Activated gamma-delta T cell treated with Interleukin-2 at 50 U/mL for 16 hours (primary cell): ENCODE measurements at regions not wholly inside any gene's neighbourhood (a gene's known extent, or its start where the extent isn't known, plus 50 kb on each side); places are given as distances from the start of the nearest gene placed in this dataset.

Source experiments
- DNase-seq: peaks from one replicate; pipeline ENCODE4 v3.0.0-alpha.2; 2020

- no peak for DNase-seq
These were observed 699.8 kb downstream of the GALR1 start for GRCh38 chr18:77949355-77949973.

- no peak for DNase-seq
These were observed 709.6 kb downstream of the GALR1 start for GRCh38 chr18:77959248-77959647.

- DNase-seq = no peak
These were observed 711.3 kb downstream of the GALR1 start for GRCh38 chr18:77960791-77961410.

GRCh38 chr18:77967071-77967470, 717.4 kb downstream of the GALR1 start:
- DNase-seq = no peak

GRCh38 chr18:77967791-77968190, 718.1 kb downstream of the GALR1 start:
- no peak for DNase-seq

- DNase-seq = no peak
These were observed 720.3 kb downstream of the GALR1 start for GRCh38 chr18:77969972-77970371.

GRCh38 chr18:77970814-77971213, 721.2 kb downstream of the GALR1 start:
- DNase-seq = no peak

- DNase-seq = no peak
These were observed 724.1 kb downstream of the GALR1 start for GRCh38 chr18:77973745-77974144.

- DNase-seq = no peak
These were observed 724.7 kb downstream of the GALR1 start for GRCh38 chr18:77974329-77974728.

GRCh38 chr18:77977331-77977730, 727.7 kb downstream of the GALR1 start:
- DNase-seq = no peak

- DNase-seq = no peak
These were observed 730.6 kb downstream of the GALR1 start for GRCh38 chr18:77980275-77980674.

GRCh38 chr18:77981874-77982273, 732.2 kb downstream of the GALR1 start:
- no peak for DNase-seq

- DNase-seq = no peak
These were observed 733.6 kb downstream of the GALR1 start for GRCh38 chr18:77983270-77983669.

- DNase-seq = no peak
These were observed 734.5 kb downstream of the GALR1 start for GRCh38 chr18:77984178-77984577.

- DNase-seq = no peak
These were observed 735.2 kb downstream of the GALR1 start for GRCh38 chr18:77984833-77985232.

- no peak for DNase-seq
These were observed 736.1 kb downstream of the GALR1 start for GRCh38 chr18:77985526-77986281.

GRCh38 chr18:77990131-77990530, 740.5 kb downstream of the GALR1 start:
- no peak for DNase-seq

- no peak for DNase-seq
These were observed 741.3 kb downstream of the GALR1 start for GRCh38 chr18:77990901-77991300.

GRCh38 chr18:77992057-77992456, 742.4 kb downstream of the GALR1 start:
- no peak for DNase-seq

GRCh38 chr18:77993188-77993981, 743.7 kb downstream of the GALR1 start:
- DNase-seq = no peak

- DNase-seq = no peak
These were observed 745.9 kb downstream of the GALR1 start for GRCh38 chr18:77995593-77995992.

GRCh38 chr18:77996737-77997136, 747.1 kb downstream of the GALR1 start:
- DNase-seq = no peak

- no peak for DNase-seq
These were observed 752.2 kb downstream of the GALR1 start for GRCh38 chr18:78001811-78002210.
